Left hindlimb (tissue), 1 donor: ENCODE measurements at regions not wholly inside any gene's neighbourhood (a gene's known extent, or its start where the extent isn't known, plus 50 kb on each side); places are given as distances from the start of the nearest gene placed in this dataset.

Source experiments
- DNase-seq: peaks from one replicate; pipeline ENCODE4 v3.0.0-alpha.2; 2018

- no peak for DNase-seq
Measured at GRCh38 chr14:97703006-97703760, 906.0 kb downstream of the VRK1 start.

- DNase-seq = no peak
Measured at GRCh38 chr14:97704316-97704885, 907.2 kb downstream of the VRK1 start.

GRCh38 chr14:97705107-97705506 is 907.9 kb downstream of the VRK1 start:
- DNase-seq = no peak

- DNase-seq = no peak
Measured at GRCh38 chr14:97705976-97706375, 908.8 kb downstream of the VRK1 start.

GRCh38 chr14:97706819-97707218 is 909.6 kb downstream of the VRK1 start:
- DNase-seq = no peak

GRCh38 chr14:97707603-97708002 is 910.4 kb downstream of the VRK1 start:
- no peak for DNase-seq

- DNase-seq = no peak
Measured at GRCh38 chr14:97709552-97709951, 912.4 kb downstream of the VRK1 start.

- DNase-seq = no peak
Measured at GRCh38 chr14:97710726-97711125, 913.5 kb downstream of the VRK1 start.

- DNase-seq = no peak
Measured at GRCh38 chr14:97712471-97712870, 915.3 kb downstream of the VRK1 start.

- no peak for DNase-seq
Measured at GRCh38 chr14:97713023-97713422, 915.8 kb downstream of the VRK1 start.

GRCh38 chr14:97718886-97719442 is 921.8 kb downstream of the VRK1 start:
- DNase-seq = no peak

GRCh38 chr14:97719931-97720330 is 922.7 kb downstream of the VRK1 start:
- no peak for DNase-seq

GRCh38 chr14:97723351-97723750 is 926.2 kb downstream of the VRK1 start:
- DNase-seq = no peak

- no peak for DNase-seq
Measured at GRCh38 chr14:97723819-97724218, 926.6 kb downstream of the VRK1 start.

- DNase-seq = no peak
Measured at GRCh38 chr14:97724265-97724731, 927.1 kb downstream of the VRK1 start.

GRCh38 chr14:97726676-97727075 is 929.5 kb downstream of the VRK1 start:
- no peak for DNase-seq

GRCh38 chr14:97730706-97731105 is 933.5 kb downstream of the VRK1 start:
- DNase-seq = no peak

- no peak for DNase-seq
Measured at GRCh38 chr14:97731800-97732199, 934.6 kb downstream of the VRK1 start.

GRCh38 chr14:97747316-97747715 is 950.1 kb downstream of the VRK1 start:
- DNase-seq = no peak

- no peak for DNase-seq
Measured at GRCh38 chr14:97748616-97749015, 951.4 kb downstream of the VRK1 start.

- DNase-seq = no peak
Measured at GRCh38 chr14:97757491-97757890, 960.3 kb downstream of the VRK1 start.

GRCh38 chr14:97760050-97760449 is 962.9 kb downstream of the VRK1 start:
- DNase-seq = no peak

GRCh38 chr14:97762386-97762785 is 965.2 kb downstream of the VRK1 start:
- DNase-seq = no peak

GRCh38 chr14:97771340-97772045 is 974.3 kb downstream of the VRK1 start:
- no peak for DNase-seq
